ENCODE measurements at regions not wholly inside any gene's neighbourhood (a gene's known extent, or its start where the extent isn't known, plus 50 kb on each side); places are given as distances from the start of the nearest gene placed in this dataset.

DNA sequence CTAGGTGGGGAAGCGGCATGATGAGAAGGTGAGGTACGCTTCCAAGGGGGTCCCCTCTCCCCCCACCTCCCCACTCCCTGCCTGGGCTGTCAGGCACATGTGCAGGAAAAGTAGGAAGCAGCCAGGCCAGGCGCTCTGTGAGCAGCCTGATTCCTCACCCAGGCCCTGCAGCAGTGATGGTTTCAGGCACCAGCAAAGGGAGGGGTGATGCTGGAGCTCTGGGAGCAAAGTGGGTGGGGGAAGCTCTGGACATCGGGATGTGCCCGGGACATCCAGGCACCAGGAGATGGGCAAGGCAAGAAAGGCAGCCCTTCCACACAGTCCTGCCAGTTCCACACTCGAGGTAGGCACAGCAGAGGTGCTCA, 106.1 kb downstream of the CRYAA start:
- no CpG with 5 or more reads among the region's 6 CpGs for WGBS, 2 donors (ENCODE audit: low coverage in 1 of 2)
- Histone ChIP-seq H3K36me3 (no peaks in the 10 kb centered on the region), H3K9me3 (no peaks in the 10 kb centered on the region), H3K4me1 (peaks cover 0 to 11% (median 0%) of the 10 kb centered on the region in 3 donors), H3K4me3 (no peak overlapping the region), H3K27ac (no peak overlapping the region), H3K27me3 (peaks cover 93% of the 10 kb centered on the region)
- no peak for ATAC-seq
- TF ChIP-seq POLR2AphosphoS5 (IDR thresholded peaks at IDR 0.05) (no peak), EP300 (IDR thresholded peaks at IDR 0.05) (no peak), POLR2A (IDR thresholded peaks at IDR 0.05) (no peak)
- TF ChIP-seq, protein P1, sequence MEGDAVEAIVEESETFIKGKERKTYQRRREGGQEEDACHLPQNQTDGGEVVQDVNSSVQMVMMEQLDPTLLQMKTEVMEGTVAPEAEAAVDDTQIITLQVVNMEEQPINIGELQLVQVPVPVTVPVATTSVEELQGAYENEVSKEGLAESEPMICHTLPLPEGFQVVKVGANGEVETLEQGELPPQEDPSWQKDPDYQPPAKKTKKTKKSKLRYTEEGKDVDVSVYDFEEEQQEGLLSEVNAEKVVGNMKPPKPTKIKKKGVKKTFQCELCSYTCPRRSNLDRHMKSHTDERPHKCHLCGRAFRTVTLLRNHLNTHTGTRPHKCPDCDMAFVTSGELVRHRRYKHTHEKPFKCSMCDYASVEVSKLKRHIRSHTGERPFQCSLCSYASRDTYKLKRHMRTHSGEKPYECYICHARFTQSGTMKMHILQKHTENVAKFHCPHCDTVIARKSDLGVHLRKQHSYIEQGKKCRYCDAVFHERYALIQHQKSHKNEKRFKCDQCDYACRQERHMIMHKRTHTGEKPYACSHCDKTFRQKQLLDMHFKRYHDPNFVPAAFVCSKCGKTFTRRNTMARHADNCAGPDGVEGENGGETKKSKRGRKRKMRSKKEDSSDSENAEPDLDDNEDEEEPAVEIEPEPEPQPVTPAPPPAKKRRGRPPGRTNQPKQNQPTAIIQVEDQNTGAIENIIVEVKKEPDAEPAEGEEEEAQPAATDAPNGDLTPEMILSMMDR (IDR thresholded peaks at IDR 0.05), result no peak

DNA sequence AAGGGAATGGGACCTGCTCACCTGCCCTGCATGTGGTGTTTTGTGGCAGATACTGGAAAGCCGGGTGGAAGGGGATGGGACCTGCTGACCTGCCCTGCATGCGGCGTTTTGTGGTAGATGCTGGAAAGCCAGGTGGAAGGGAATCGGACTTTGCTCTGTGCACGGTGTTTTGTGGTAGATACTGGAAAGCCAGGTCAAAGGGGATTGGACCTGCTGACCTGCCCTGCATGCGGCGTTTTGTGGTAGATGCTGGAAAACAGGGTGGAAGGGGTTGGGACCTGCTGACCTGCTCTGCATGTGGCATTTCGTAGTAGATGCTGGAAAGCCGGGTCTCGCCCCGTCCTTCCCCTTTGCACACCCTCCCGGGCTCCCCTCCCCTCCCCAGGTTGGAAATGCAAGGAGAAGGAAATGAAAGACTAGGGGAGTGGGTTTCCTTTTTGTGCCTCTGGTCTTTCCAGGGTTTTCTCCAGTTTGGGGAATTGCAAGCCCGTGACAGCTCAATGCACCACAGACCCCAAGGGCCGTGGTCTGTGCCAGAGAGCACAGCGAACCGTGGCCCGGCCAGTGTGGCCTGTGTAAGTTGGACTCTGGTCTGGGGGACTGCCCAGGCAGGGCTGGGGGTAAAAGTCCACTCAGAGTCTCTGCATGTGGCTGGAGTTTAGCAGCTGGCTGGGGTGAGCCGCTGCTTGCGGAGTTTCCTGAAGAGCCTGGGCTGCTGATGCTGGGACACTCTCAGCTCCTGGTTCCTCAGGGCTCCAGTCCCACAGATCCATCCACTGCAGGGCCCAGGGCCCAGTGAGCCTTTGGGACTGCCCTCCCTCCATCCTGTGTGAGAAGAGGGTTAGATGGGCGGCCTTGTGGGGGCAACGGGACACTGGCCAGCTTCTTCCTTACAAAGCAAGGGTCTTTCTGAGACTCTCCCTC, 105.5 kb downstream of the CRYAA start:
- peaks cover 93% of the 10 kb centered on the region for H3K27me3 ChIP-seq
- H3K4me3 ChIP-seq, result no peak overlapping the region
- H3K4me1 ChIP-seq, result peaks cover 0 to 11% (median 0%) of the 10 kb centered on the region in 3 donors
- TF ChIP-seq EP300 (IDR thresholded peaks at IDR 0.05) (no peak), POLR2A (IDR thresholded peaks at IDR 0.05) (no peak), POLR2AphosphoS5 (IDR thresholded peaks at IDR 0.05) (no peak)
- TF ChIP-seq, protein P1 (IDR thresholded peaks at IDR 0.05), result no peak
- no peaks in the 10 kb centered on the region for H3K36me3 ChIP-seq
- no peak for ATAC-seq
- H3K27ac ChIP-seq, result no peak overlapping the region
- H3K9me3 ChIP-seq, result no peaks in the 10 kb centered on the region
- 88% methylated on average over 7 of the region's 21 CpGs; no CpG with 5 or more reads in 1 of the 2 donors for WGBS, 2 donors (ENCODE audit: low coverage in 1 of 2)

DNA sequence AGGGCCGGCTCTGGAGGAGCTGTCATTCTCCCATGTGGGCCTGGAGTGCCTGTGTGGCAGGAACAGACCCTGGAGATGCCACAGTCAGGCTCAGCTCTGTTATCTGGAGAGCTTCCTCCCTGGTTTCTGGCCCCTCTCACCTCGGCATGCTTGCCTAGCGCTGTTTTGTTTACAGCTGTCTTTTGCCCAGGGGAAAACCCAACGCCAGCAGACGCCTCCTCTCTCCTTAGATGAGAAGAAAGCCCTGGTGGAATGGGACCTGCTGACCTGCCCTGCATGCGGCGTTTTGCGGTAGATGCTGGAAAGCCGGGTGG, 104.9 kb downstream of the CRYAA start:
- no peak for TF ChIP-seq POLR2AphosphoS5 (IDR thresholded peaks at IDR 0.05)
- TF ChIP-seq, protein P1 (IDR thresholded peaks at IDR 0.05), result no peak
- no peak for TF ChIP-seq EP300 (IDR thresholded peaks at IDR 0.05)
- TF ChIP-seq POLR2A (IDR thresholded peaks at IDR 0.05), result no peak
- WGBS, 2 donors (ENCODE audit: low coverage in 1 of 2), result no CpG with 5 or more reads among the region's 9 CpGs
- ATAC-seq, result no peak
- Histone ChIP-seq H3K4me3 (no peak overlapping the region), H3K9me3 (no peaks in the 10 kb centered on the region), H3K27ac (no peak overlapping the region), H3K27me3 (peaks cover 93% of the 10 kb centered on the region), H3K4me1 (peaks cover 0 to 11% (median 0%) of the 10 kb centered on the region in 3 donors), H3K36me3 (no peaks in the 10 kb centered on the region)

DNA sequence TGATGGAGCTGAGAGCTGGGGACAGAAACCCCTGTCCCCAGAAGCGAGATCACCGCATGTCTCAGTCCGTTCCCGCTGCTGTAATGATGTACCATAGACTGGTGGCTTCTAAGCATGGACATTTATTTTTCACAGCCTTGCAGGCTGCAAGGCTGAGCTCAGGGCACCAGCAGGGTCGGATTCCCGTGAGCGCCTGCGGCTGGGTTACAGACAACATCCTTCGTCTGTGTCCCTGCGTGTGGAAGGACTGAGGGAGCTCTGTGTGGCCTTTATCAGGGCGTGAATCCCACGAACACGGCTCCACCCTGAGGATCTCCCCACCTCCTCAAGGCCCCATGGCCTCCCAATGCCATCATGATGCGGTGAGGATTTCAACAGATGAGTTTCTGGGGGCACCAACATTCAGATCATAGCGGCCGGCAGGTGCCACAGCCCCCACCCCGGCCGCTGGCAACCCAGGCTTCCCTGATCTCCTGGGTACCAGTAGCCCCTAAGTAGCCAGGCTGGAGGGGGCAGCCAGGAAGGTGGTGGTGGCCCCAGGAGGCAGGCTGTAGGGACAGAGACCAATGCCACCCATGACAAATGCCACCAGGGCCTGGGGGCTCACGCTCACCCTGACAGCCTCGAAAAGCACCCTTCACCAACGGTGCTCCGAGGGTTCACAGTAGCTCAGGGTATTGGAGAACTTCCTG, 104.4 kb downstream of the CRYAA start:
- Histone ChIP-seq H3K27ac (no peak overlapping the region), H3K9me3 (no peaks in the 10 kb centered on the region), H3K36me3 (no peaks in the 10 kb centered on the region), H3K4me1 (peaks cover 0 to 8% (median 0%) of the 10 kb centered on the region in 3 donors), H3K4me3 (no peak overlapping the region), H3K27me3 (peaks cover 88% of the 10 kb centered on the region)
- TF ChIP-seq EP300 (IDR thresholded peaks at IDR 0.05) (no peak), POLR2AphosphoS5 (IDR thresholded peaks at IDR 0.05) (no peak), POLR2A (IDR thresholded peaks at IDR 0.05) (no peak)
- TF ChIP-seq, protein P1 (IDR thresholded peaks at IDR 0.05), result no peak
- ATAC-seq, result no peak
- 100% methylated on average over 1 of the region's 22 CpGs; no CpG with 5 or more reads in 1 of the 2 donors for WGBS, 2 donors (ENCODE audit: low coverage in 1 of 2)
